GM12872 (cell line): ENCODE measurements at regions not wholly inside any gene's neighbourhood (a gene's known extent, or its start where the extent isn't known, plus 50 kb on each side); places are given as distances from the start of the nearest gene placed in this dataset.

Experiments used
- CTCF ChIP-seq: IDR thresholded peaks from 3 replicates; pipeline ENCODE4 v1.5.1; 2011; ENCODE audit warnings: low read depth, mild to moderate bottlenecking, low read length, moderate library complexity; ENCODE audit not compliant: insufficient read depth

GRCh38 chr1:96075704-96076455, 645.7 kb upstream of the PTBP2 start:
- no peak for TF ChIP-seq CTCF

- no peak for TF ChIP-seq CTCF
Observed at GRCh38 chr1:96076589-96076988, 645.0 kb upstream of the PTBP2 start.

GRCh38 chr1:96079581-96079980, 642.0 kb upstream of the PTBP2 start:
- no peak for TF ChIP-seq CTCF

- TF ChIP-seq CTCF, result no peak
Observed at GRCh38 chr1:96080925-96081324, 640.7 kb upstream of the PTBP2 start.

GRCh38 chr1:96087719-96088118, 633.9 kb upstream of the PTBP2 start:
- TF ChIP-seq CTCF, result no peak

- TF ChIP-seq CTCF, result no peak
Observed at GRCh38 chr1:96090134-96090533, 631.5 kb upstream of the PTBP2 start.

- TF ChIP-seq CTCF, result no peak
Observed at GRCh38 chr1:96095849-96096612, 625.6 kb upstream of the PTBP2 start.
